Keratinocyte (primary cell): ENCODE measurements at regions not wholly inside any gene's neighbourhood (a gene's known extent, or its start where the extent isn't known, plus 50 kb on each side); places are given as distances from the start of the nearest gene placed in this dataset.

Source experiments
- DNase-seq: peaks from one replicate; pipeline ENCODE4 v3.0.0-alpha.2; 2011; ENCODE audit warnings: low read depth, missing footprints, low spot score
- FAIRE-seq: peaks from 2 replicates; lab custom pipeline; 2011; peaks lifted over from hg19 to GRCh38; lab: Jason Lieb, UNC
- H2AFZ ChIP-seq: 2 replicates; pipeline ENCODE4 v1.6.0; 2012; ENCODE audit warnings: low read length, control low read depth, inconsistent platforms; ENCODE audit not compliant: control insufficient read depth
- H3K27ac ChIP-seq: 2 replicates; pipeline ENCODE4 v1.5.1; 2011; ENCODE audit warnings: low read length; ENCODE audit not compliant: control insufficient read depth, insufficient read depth
- H3K27me3 ChIP-seq: 3 replicates; pipeline ENCODE4 v1.6.0; 2011; ENCODE audit warnings: low read length; ENCODE audit not compliant: control insufficient read depth, insufficient read depth; ENCODE audit errors: extremely low read depth
- H3K36me3 ChIP-seq, 2 experiments: 2 replicates in 1 of 2; 3 replicates in 1 of 2; pipeline ENCODE4 v1.5.1; 2011; ENCODE audit warnings: low read length in 2 of 2, mild to moderate bottlenecking in 1 of 2; ENCODE audit not compliant: control insufficient read depth in 2 of 2, insufficient read depth in 2 of 2; ENCODE audit errors: extremely low read depth in 1 of 2
- H3K4me1 ChIP-seq: 3 replicates; pipeline ENCODE4 v1.5.1; 2011; ENCODE audit warnings: low read length; ENCODE audit not compliant: control insufficient read depth, insufficient read depth; ENCODE audit errors: extremely low read depth
- H3K4me2 ChIP-seq: 3 replicates; pipeline ENCODE4 v1.6.0; 2011; ENCODE audit warnings: low read depth, low read length; ENCODE audit not compliant: control insufficient read depth, insufficient read depth; ENCODE audit errors: extremely low read depth
- H3K4me3 ChIP-seq, 3 experiments: fragments of 200-600 bp in 1 of 3; sonication (generic) in 1 of 3; 2 replicates in 2 of 3; 3 replicates in 1 of 3; pipeline ENCODE4 v1.5.1; 2011 to 2016; ENCODE audit warnings: low read length in 3 of 3, mild to moderate bottlenecking in 3 of 3, control low read depth in 2 of 3, inconsistent platforms in 1 of 3, low read depth in 1 of 3, mixed read lengths in 1 of 3, mixed run types in 1 of 3, moderate library complexity in 1 of 3; ENCODE audit not compliant: control insufficient read depth in 2 of 3, insufficient read depth in 2 of 3; ENCODE audit errors: extremely low read depth in 1 of 3
- H3K79me2 ChIP-seq: 2 replicates; pipeline ENCODE4 v1.6.0; 2012; ENCODE audit warnings: low read length; ENCODE audit not compliant: control insufficient read depth, insufficient read depth
- H3K9ac ChIP-seq: 3 replicates; pipeline ENCODE4 v1.6.0; 2011; ENCODE audit warnings: low read length; ENCODE audit not compliant: control insufficient read depth, insufficient read depth; ENCODE audit errors: extremely low read depth
- H3K9me1 ChIP-seq: 3 replicates; pipeline ENCODE4 v1.6.0; 2011; ENCODE audit warnings: low read length; ENCODE audit not compliant: control insufficient read depth, insufficient read depth; ENCODE audit errors: extremely low read depth
- H3K9me3 ChIP-seq: 2 replicates; pipeline ENCODE4 v1.5.1; 2012; ENCODE audit warnings: low read depth, low read length; ENCODE audit not compliant: control insufficient read depth
- H4K20me1 ChIP-seq: 3 replicates; pipeline ENCODE4 v1.6.0; 2011; ENCODE audit warnings: low read length; ENCODE audit not compliant: control insufficient read depth, insufficient read depth; ENCODE audit errors: extremely low read depth
- CTCF ChIP-seq, 3 experiments: IDR thresholded peaks in 1 of 3; conservative IDR thresholded peaks in 1 of 3; optimal IDR thresholded peaks in 1 of 3; 2 replicates in 2 of 3; 3 replicates in 1 of 3; pipeline versions ENCODE3 to v1.5.1; 2011; ENCODE audit warnings: low read length in 3 of 3, mild to moderate bottlenecking in 3 of 3, moderate library complexity in 2 of 3, control low read depth in 1 of 3, inconsistent platforms in 1 of 3; ENCODE audit not compliant: insufficient read depth in 2 of 3; ENCODE audit errors: extremely low read depth in 1 of 3
- EZH2 ChIP-seq: IDR thresholded peaks from one replicate; pipeline ENCODE4 v1.6.1; 2012; ENCODE audit warnings: inconsistent platforms, mild to moderate bottlenecking, low read length, moderate library complexity
- dilution Hi-C: fragments of 300-500 bp; cut with MboI; formaldehyde crosslinking; loops from one replicate; pipeline ENCODE4 v1.7.0; 2020; ENCODE audit warnings: low sequenced_read_pairs; ENCODE audit not compliant: extremely low pct_ligation_motif_present

GRCh38 chr1:212162635-212163034 is 122.6 kb upstream of the PPP2R5A start:
- Histone ChIP-seq H3K4me2 (no peak overlapping the region), H3K9me3 (no peaks in the 10 kb centered on the region), H3K27me3 (no peaks in the 10 kb centered on the region), H3K9ac (no peak overlapping the region), H2AFZ (no peak overlapping the region), H3K4me1 (peaks cover 15% of the 10 kb centered on the region), H3K4me3 (no peak overlapping the region), H3K79me2 (no peaks in the 10 kb centered on the region), H4K20me1 (no peaks in the 10 kb centered on the region), H3K27ac (no peak overlapping the region), H3K9me1 (no peaks in the 10 kb centered on the region), H3K36me3 (no peaks in the 10 kb centered on the region)
- no peak for FAIRE-seq
- dilution Hi-C loops: no loop called here
- no peak for TF ChIP-seq CTCF (optimal IDR thresholded peaks at IDR 0.05 in 1 of 3, IDR thresholded peaks at IDR 0.05 in 1 of 3, conservative IDR thresholded peaks at IDR 0.05 in 1 of 3; ENCODE audit: extremely low read depth in 1 of 3, insufficient read depth in 2 of 3, low read length in 3 of 3)
- no peak for TF ChIP-seq EZH2
- DNase-seq: no peak

DNA sequence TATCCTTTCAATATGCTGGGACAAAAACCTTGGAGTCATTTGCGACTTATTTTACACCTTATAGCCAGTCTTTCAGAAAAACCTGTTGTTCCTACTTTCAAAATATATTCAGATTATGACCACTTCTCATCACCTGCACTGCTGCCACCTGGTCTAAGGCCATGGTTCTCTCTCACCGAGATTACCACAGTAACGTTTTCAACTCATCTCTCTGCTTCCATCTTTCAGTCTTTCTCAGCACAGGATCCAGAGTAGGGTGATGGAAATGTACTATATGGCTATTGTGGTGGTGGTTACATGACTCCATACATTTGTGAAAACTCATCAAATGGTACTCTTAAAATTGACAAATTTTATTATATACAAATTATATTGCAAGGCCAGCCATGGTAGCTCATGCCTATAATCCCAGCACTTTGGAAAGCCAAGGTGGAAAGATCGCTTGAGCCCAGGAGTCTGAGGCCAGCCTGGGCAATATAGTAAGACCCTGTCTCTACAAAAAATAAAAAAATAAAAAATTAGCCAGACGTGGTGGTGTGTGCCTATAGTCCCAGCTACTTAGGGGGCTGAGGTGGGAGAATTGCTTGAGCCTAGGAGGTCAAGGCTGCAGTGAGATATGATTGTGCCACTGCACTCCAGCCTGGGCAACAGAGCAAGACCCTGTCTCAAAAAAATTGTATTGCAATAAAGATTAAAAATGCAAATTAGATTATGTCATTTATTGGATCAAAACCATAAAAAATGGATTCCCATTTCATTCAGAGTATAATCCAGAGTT is 120.9 kb upstream of the PPP2R5A start:
- H3K36me3 ChIP-seq: no peaks in the 10 kb centered on the region
- H3K4me3 ChIP-seq: no peak overlapping the region
- H3K4me2 ChIP-seq: no peak overlapping the region
- dilution Hi-C loops: no loop called here
- H3K9ac ChIP-seq: no peak overlapping the region
- H2AFZ ChIP-seq: no peak overlapping the region
- no peak for DNase-seq
- H3K27ac ChIP-seq: no peak overlapping the region
- H3K4me1 ChIP-seq: peaks cover 15% of the 10 kb centered on the region
- TF ChIP-seq EZH2 (no peak), CTCF (optimal IDR thresholded peaks at IDR 0.05 in 1 of 3, IDR thresholded peaks at IDR 0.05 in 1 of 3, conservative IDR thresholded peaks at IDR 0.05 in 1 of 3; ENCODE audit: extremely low read depth in 1 of 3, insufficient read depth in 2 of 3, low read length in 3 of 3) (no peak)
- no peaks in the 10 kb centered on the region for H3K9me3 ChIP-seq
- no peaks in the 10 kb centered on the region for H3K79me2 ChIP-seq
- no peaks in the 10 kb centered on the region for H3K9me1 ChIP-seq
- FAIRE-seq: no peak
- H3K27me3 ChIP-seq: no peaks in the 10 kb centered on the region
- H4K20me1 ChIP-seq: no peaks in the 10 kb centered on the region
